ENCODE measurements at regions not wholly inside any gene's neighbourhood (a gene's known extent, or its start where the extent isn't known, plus 50 kb on each side); places are given as distances from the start of the nearest gene placed in this dataset.

- no peak for TF ChIP-seq CTCF (IDR thresholded peaks at IDR 0.05)
- TF ChIP-seq POLR2A (IDR thresholded peaks at IDR 0.05) = no peak
Observed at GRCh38 chr6:1237636-1238035, 74.3 kb upstream of the FOXQ1 start.

Measured in esophagus squamous epithelium (tissue), 4 donors.